DND-41 (cell line): ENCODE measurements at regions not wholly inside any gene's neighbourhood (a gene's known extent, or its start where the extent isn't known, plus 50 kb on each side); places are given as distances from the start of the nearest gene placed in this dataset.

Source experiments
- CTCF ChIP-seq: IDR thresholded peaks from 2 replicates; pipeline ENCODE4 v1.5.1; 2012; ENCODE audit warnings: borderline replicate concordance, low read length, moderate library complexity, mild to moderate bottlenecking; ENCODE audit not compliant: poor library complexity, severe bottlenecking; ENCODE audit errors: extremely low read depth
- EZH2 ChIP-seq: IDR thresholded peaks from 3 replicates; pipeline ENCODE4 v1.6.1; 2012; ENCODE audit warnings: borderline replicate concordance, low read depth, mild to moderate bottlenecking, moderate library complexity, low read length, inconsistent platforms; ENCODE audit not compliant: severe bottlenecking

- no peak for TF ChIP-seq EZH2
- TF ChIP-seq CTCF = no peak
These were observed 483.3 kb downstream of the TBC1D22A start for GRCh38 chr22:47245786-47246185.
